ENCODE measurements at regions not wholly inside any gene's neighbourhood (a gene's known extent, or its start where the extent isn't known, plus 50 kb on each side); places are given as distances from the start of the nearest gene placed in this dataset.

- intact Hi-C loops (cut with DNase I), result no loop called here
- DNase-seq (ENCODE audit: low spot score), result no peak
- no peaks in the 10 kb centered on the region for H3K36me3 ChIP-seq
- no peak overlapping the region for H3K27ac ChIP-seq
- H3K9me3 ChIP-seq, result no peaks in the 10 kb centered on the region
- WGBS, result 89% methylated on average over 2 of the region's 2 CpGs
- no peak overlapping the region for H3K4me3 ChIP-seq
- TF ChIP-seq POLR2AphosphoS5 (IDR thresholded peaks at IDR 0.05) (no peak), POLR2A (IDR thresholded peaks at IDR 0.05) (no peak), CTCF (IDR thresholded peaks at IDR 0.05) (no peak)
- no peaks in the 10 kb centered on the region for H3K4me1 ChIP-seq (replicated peaks)
- H3K27me3 ChIP-seq (replicated peaks; ENCODE audit: insufficient read depth), result no peaks in the 10 kb centered on the region
Observed at GRCh38 chr12:13891902-13892301, 89.5 kb downstream of the GRIN2B start.

GRCh38 chr12:13890943-13891342 lies 90.5 kb downstream of the GRIN2B start:
- TF ChIP-seq POLR2AphosphoS5 (IDR thresholded peaks at IDR 0.05), result no peak
- TF ChIP-seq CTCF (IDR thresholded peaks at IDR 0.05), result no peak
- no peak for TF ChIP-seq POLR2A (IDR thresholded peaks at IDR 0.05)
- Histone ChIP-seq H3K27me3 (replicated peaks; ENCODE audit: insufficient read depth) (no peaks in the 10 kb centered on the region), H3K27ac (no peak overlapping the region), H3K9me3 (no peaks in the 10 kb centered on the region), H3K4me3 (no peak overlapping the region), H3K36me3 (no peaks in the 10 kb centered on the region), H3K4me1 (replicated peaks) (no peaks in the 10 kb centered on the region)
- intact Hi-C loops (cut with DNase I), result no loop called here
- 93% methylated on average over 2 of the region's 2 CpGs for WGBS
- no peak for DNase-seq (ENCODE audit: low spot score)

- 83% methylated on average over 8 of the region's 8 CpGs for WGBS
Observed at GRCh38 chr12:13887779-13888388, 93.5 kb downstream of the GRIN2B start.

GRCh38 chr12:13882176-13882575 lies 99.2 kb downstream of the GRIN2B start:
- TF ChIP-seq POLR2A (IDR thresholded peaks at IDR 0.05) (no peak), POLR2AphosphoS5 (IDR thresholded peaks at IDR 0.05) (no peak), CTCF (IDR thresholded peaks at IDR 0.05) (no peak)
- H3K27ac ChIP-seq, result no peak overlapping the region
- no peaks in the 10 kb centered on the region for H3K4me1 ChIP-seq (replicated peaks)
- no peak for DNase-seq (ENCODE audit: low spot score)
- WGBS, result 54% methylated on average over 4 of the region's 4 CpGs
- intact Hi-C loops (cut with DNase I), result no loop called here
- H3K9me3 ChIP-seq, result no peaks in the 10 kb centered on the region
- no peaks in the 10 kb centered on the region for H3K36me3 ChIP-seq
- no peak overlapping the region for H3K4me3 ChIP-seq
- H3K27me3 ChIP-seq (replicated peaks; ENCODE audit: insufficient read depth), result no peaks in the 10 kb centered on the region

More at GRCh38 chr12:13887779-13888388, 93.5 kb downstream of the GRIN2B start:
- Histone ChIP-seq H3K4me1 (replicated peaks) (no peaks in the 10 kb centered on the region), H3K36me3 (no peaks in the 10 kb centered on the region), H3K27me3 (replicated peaks; ENCODE audit: insufficient read depth) (no peaks in the 10 kb centered on the region), H3K9me3 (no peaks in the 10 kb centered on the region), H3K4me3 (no peak overlapping the region), H3K27ac (no peak overlapping the region)
- no peak for DNase-seq (ENCODE audit: low spot score)
- no peak for TF ChIP-seq CTCF (IDR thresholded peaks at IDR 0.05)
- no peak for TF ChIP-seq POLR2AphosphoS5 (IDR thresholded peaks at IDR 0.05)
- TF ChIP-seq POLR2A (IDR thresholded peaks at IDR 0.05), result no peak
- intact Hi-C loops (cut with DNase I), result no loop called here

GRCh38 chr12:13880613-13881012 lies 100.8 kb downstream of the GRIN2B start:
- Histone ChIP-seq H3K9me3 (no peaks in the 10 kb centered on the region), H3K4me3 (no peak overlapping the region), H3K4me1 (replicated peaks) (no peaks in the 10 kb centered on the region), H3K27me3 (replicated peaks; ENCODE audit: insufficient read depth) (no peaks in the 10 kb centered on the region), H3K36me3 (no peaks in the 10 kb centered on the region), H3K27ac (no peak overlapping the region)
- 84% methylated on average over 4 of the region's 4 CpGs for WGBS
- no peak for TF ChIP-seq POLR2A (IDR thresholded peaks at IDR 0.05)
- TF ChIP-seq POLR2AphosphoS5 (IDR thresholded peaks at IDR 0.05), result no peak
- no peak for DNase-seq (ENCODE audit: low spot score)
- intact Hi-C loops (cut with DNase I), result no loop called here
